ENCODE measurements at regions not wholly inside any gene's neighbourhood (a gene's known extent, or its start where the extent isn't known, plus 50 kb on each side); places are given as distances from the start of the nearest gene placed in this dataset.
"Not testable (repeated sequence)": the region's sequence is repeated elsewhere in the genome, so short reads cannot be mapped to it uniquely, and the experiment has no call there.

- in situ Hi-C loops (cut with HindIII; ENCODE audit: low sequenced_read_pairs), result no loop called here
- DNase-seq (ENCODE audit: low read depth), result no peak
- no peak for TF ChIP-seq CTCF (IDR thresholded peaks at IDR 0.05; ENCODE audit: low read depth, low read length, missing control alignments)
- H3K4me3 ChIP-seq (ENCODE audit: low read depth, low read length), result no peak overlapping the region
These were observed 702.9 kb downstream of the TENT5A start for GRCh38 chr6:81049425-81050042.

- H3K4me3 ChIP-seq (ENCODE audit: low read depth, low read length), result no peak overlapping the region
- in situ Hi-C loops (cut with HindIII; ENCODE audit: low sequenced_read_pairs), result no loop called here
- no peak for TF ChIP-seq CTCF (IDR thresholded peaks at IDR 0.05; ENCODE audit: low read depth, low read length, missing control alignments)
- no peak for DNase-seq (ENCODE audit: low read depth)
These were observed 721.1 kb downstream of the TENT5A start for GRCh38 chr6:81031416-81031815.

- in situ Hi-C loops (cut with HindIII; ENCODE audit: low sequenced_read_pairs), result no loop called here
- H3K4me3 ChIP-seq (ENCODE audit: low read depth, low read length), result no peak overlapping the region
- no peak for DNase-seq (ENCODE audit: low read depth)
- no peak for TF ChIP-seq CTCF (IDR thresholded peaks at IDR 0.05; ENCODE audit: low read depth, low read length, missing control alignments)
These were observed 726.4 kb downstream of the TENT5A start for GRCh38 chr6:81026041-81026553.

GRCh38 chr6:81023709-81024108 is 728.8 kb downstream of the TENT5A start:
- TF ChIP-seq CTCF (IDR thresholded peaks at IDR 0.05; ENCODE audit: low read depth, low read length, missing control alignments), result no peak
- H3K4me3 ChIP-seq (ENCODE audit: low read depth, low read length), result no peak overlapping the region
- in situ Hi-C loops (cut with HindIII; ENCODE audit: low sequenced_read_pairs), result no loop called here
- DNase-seq (ENCODE audit: low read depth), result no peak

GRCh38 chr6:81023007-81023582 is 729.4 kb downstream of the TENT5A start:
- no peak for TF ChIP-seq CTCF (IDR thresholded peaks at IDR 0.05; ENCODE audit: low read depth, low read length, missing control alignments)
- in situ Hi-C loops (cut with HindIII; ENCODE audit: low sequenced_read_pairs), result no loop called here
- H3K4me3 ChIP-seq (ENCODE audit: low read depth, low read length), result no peak overlapping the region
- DNase-seq (ENCODE audit: low read depth), result no peak

GRCh38 chr6:81017586-81017985 is 734.9 kb downstream of the TENT5A start:
- H3K4me3 ChIP-seq (ENCODE audit: low read depth, low read length); DNase-seq (ENCODE audit: low read depth); in situ Hi-C loops (cut with HindIII; ENCODE audit: low sequenced_read_pairs): not testable (repeated sequence)

- DNase-seq (ENCODE audit: low read depth), result no peak
- no peak overlapping the region for H3K4me3 ChIP-seq (ENCODE audit: low read depth, low read length)
- no peak for TF ChIP-seq CTCF (IDR thresholded peaks at IDR 0.05; ENCODE audit: low read depth, low read length, missing control alignments)
- in situ Hi-C loops (cut with HindIII; ENCODE audit: low sequenced_read_pairs), result no loop called here
These were observed 748.6 kb downstream of the TENT5A start for GRCh38 chr6:81003894-81004293.
